Activated naive CD4-positive, alpha-beta T cell treated with anti-CD3 and anti-CD28 coated beads, Interleukin-2, amount 50 U/mL, for 72 hours (primary cell): ENCODE measurements at regions not wholly inside any gene's neighbourhood (a gene's known extent, or its start where the extent isn't known, plus 50 kb on each side); places are given as distances from the start of the nearest gene placed in this dataset.

Experiments used
- ATAC-seq, 2 donors: fragments of 150-1000 bp; cut with Tn5 transposase; 2 replicates each; pipeline ENCODE4 v1.10.0; 2021; ENCODE audit warnings: mild to moderate bottlenecking in 2 of 2, moderate library complexity in 2 of 2
- DNase-seq, 2 donors: peaks; one replicate each; pipeline ENCODE4 v3.0.0; 2021 to 2022; ENCODE audit warnings: low spot score in 2 of 2
- H3K27ac Mint-ChIP-seq, 2 donors: one replicate each; pipeline ENCODE4 v1.8.0; 2022; ENCODE audit warnings: mild to moderate bottlenecking in 2 of 2, mixed read lengths in 2 of 2
- H3K36me3 Mint-ChIP-seq, 2 donors: one replicate each; pipeline ENCODE4 v1.8.0; 2022; ENCODE audit warnings: mixed read lengths in 2 of 2
- H3K9me3 Mint-ChIP-seq, 2 donors: one replicate each; pipeline ENCODE4 v1.8.0; 2022; ENCODE audit warnings: mixed read lengths in 2 of 2

GRCh38 chr1:8077120-8077573 lies 51.0 kb upstream of the ERRFI1 start:
- ATAC-seq: no peak
- no peaks in the 10 kb centered on the region for H3K9me3 Mint-ChIP-seq
- H3K36me3 Mint-ChIP-seq: no peaks in the 10 kb centered on the region
- no peak overlapping the region for H3K27ac Mint-ChIP-seq
- DNase-seq: no peak

GRCh38 chr1:8076176-8076575 lies 50.1 kb upstream of the ERRFI1 start:
- Mint-ChIP-seq H3K36me3 (no peaks in the 10 kb centered on the region), H3K9me3 (no peaks in the 10 kb centered on the region), H3K27ac (no peak overlapping the region)
- ATAC-seq (no peak), DNase-seq (no peak)
